Stimulated activated CD4-positive, alpha-beta T cell treated with anti-CD3 and anti-CD28 coated beads, Interleukin-2, amount 100 ng/mL, for 24 hours (primary cell): ENCODE measurements at regions not wholly inside any gene's neighbourhood (a gene's known extent, or its start where the extent isn't known, plus 50 kb on each side); places are given as distances from the start of the nearest gene placed in this dataset.
"Not testable (repeated sequence)": the region's sequence is repeated elsewhere in the genome, so short reads cannot be mapped to it uniquely, and the experiment has no call there.

Experiments
- DNase-seq, 2 donors: peaks; one replicate each; pipeline ENCODE4 v3.0.0-alpha.2; 2020

DNA sequence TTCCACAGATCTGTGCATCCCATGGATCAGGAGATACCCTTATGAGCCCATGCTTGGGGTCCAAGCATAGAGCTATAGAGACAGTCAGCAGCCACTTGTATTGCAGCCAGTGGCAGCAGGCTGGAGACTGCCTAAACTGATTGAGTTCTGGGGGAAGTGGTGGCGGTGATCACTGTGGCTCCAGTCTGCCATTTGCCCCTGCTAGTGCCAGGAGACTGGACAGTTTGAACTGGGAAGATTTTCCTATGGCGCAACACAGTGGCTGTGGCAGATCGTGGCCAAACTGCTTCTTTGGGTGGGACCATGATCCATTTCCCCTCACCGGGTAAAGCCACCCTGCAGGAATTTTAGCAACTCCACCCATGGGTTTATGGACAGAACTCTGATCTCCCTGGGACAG is 679.7 kb upstream of the SEMA3D start:
- DNase-seq, result no peak

DNA sequence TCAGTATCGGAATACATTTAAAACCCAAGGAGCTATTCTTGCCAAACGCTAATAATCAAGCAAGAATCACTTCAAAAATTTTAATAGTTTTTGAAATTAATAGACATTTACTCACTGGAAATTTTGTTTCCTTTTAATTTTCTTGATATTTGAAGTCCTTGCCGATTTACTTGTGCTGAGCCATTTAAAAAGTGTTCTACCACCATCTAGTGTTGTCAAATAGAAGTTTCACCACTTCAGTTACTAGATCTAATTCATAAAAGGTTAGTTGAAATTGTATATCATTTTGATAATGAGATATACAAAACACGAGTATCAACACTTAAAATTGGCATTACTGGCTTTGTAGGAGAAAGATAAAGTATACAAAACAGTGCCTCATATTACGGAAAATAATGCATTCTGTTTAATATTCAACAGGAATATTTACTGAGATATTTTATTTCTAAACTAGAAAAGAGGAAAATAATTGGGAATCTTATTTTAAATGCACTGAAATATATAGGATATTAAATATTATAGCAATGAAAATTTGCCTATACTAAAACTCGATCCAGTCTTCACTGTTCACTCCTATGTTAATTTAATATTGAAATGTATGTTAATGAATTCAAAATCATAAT is 664.8 kb upstream of the SEMA3D start:
- no peak for DNase-seq

- DNase-seq, result no peak
These were observed 663.5 kb upstream of the SEMA3D start for GRCh38 chr7:85850381-85850780.

- no peak for DNase-seq
These were observed 653.7 kb upstream of the SEMA3D start for GRCh38 chr7:85840554-85840953.

DNA sequence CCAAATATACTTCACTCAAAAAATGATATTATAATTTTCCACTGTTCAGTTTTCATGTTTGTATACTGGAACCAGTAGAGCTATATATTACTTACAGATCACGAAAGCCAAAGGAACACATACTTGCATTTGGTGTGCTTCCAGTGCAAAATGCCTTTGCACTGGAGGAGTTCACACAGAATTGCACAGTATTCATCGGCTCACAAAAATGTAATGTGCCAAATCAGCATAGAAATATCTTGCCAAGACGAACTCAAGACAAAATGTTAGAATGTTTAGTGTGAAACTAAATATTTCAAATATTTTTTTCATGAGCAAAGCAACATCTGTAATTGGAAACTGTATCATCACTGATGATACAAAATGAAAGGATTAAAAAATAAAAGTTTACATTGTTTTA is 646.2 kb upstream of the SEMA3D start:
- DNase-seq, result no peak

DNA sequence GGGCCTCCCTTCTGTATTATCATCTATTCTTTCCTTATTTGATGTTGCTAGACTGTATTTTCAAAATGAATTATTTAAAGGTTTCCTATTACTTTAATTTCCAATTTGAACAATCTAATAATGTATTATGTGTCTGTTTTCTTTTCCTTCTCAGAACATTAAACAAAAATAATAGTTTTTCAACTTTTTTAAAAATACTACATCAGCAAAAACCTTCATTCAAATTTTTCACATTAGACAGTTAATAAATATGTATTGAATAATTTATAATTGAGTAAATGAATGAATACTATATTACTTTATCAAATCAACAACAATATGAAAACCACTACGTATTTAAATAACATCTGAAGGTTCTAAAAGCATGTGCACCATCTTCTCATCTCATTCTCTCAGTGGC is 644.1 kb upstream of the SEMA3D start:
- no peak for DNase-seq

GRCh38 chr7:85829817-85830432 is 643.1 kb upstream of the SEMA3D start:
- DNase-seq, result no peak

GRCh38 chr7:85829176-85829575 is 642.3 kb upstream of the SEMA3D start:
- no peak for DNase-seq

- DNase-seq, result no peak
These were observed 641.8 kb upstream of the SEMA3D start for GRCh38 chr7:85828614-85829013.

- no peak for DNase-seq
These were observed 636.7 kb upstream of the SEMA3D start for GRCh38 chr7:85823396-85824080.

- DNase-seq, result no peak
These were observed 635.1 kb upstream of the SEMA3D start for GRCh38 chr7:85821926-85822325.

- DNase-seq, result no peak
These were observed 634.0 kb upstream of the SEMA3D start for GRCh38 chr7:85820702-85821443.

DNA sequence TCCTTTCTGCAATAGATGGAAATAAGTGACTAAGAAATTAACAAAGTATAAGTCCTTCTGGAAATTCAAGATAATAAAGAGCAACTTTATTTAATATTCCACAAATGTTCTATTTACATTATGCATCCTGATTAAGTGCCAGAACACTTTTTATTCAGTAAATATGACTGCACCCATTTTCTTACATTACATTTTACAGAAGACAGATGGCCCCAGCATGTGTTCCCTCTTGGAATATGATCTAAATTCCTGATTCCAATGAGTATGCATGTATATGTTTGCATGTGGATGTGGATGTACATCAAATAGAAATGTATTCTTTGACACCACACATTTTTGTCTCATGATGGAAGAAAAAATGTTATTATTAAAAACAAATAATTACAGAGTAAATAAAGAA is 628.7 kb upstream of the SEMA3D start:
- no peak for DNase-seq

GRCh38 chr7:85806321-85806720 is 619.5 kb upstream of the SEMA3D start:
- no peak for DNase-seq

GRCh38 chr7:85805656-85806055 is 618.8 kb upstream of the SEMA3D start:
- no peak for DNase-seq

GRCh38 chr7:85805249-85805648 is 618.4 kb upstream of the SEMA3D start:
- DNase-seq, result no peak

DNA sequence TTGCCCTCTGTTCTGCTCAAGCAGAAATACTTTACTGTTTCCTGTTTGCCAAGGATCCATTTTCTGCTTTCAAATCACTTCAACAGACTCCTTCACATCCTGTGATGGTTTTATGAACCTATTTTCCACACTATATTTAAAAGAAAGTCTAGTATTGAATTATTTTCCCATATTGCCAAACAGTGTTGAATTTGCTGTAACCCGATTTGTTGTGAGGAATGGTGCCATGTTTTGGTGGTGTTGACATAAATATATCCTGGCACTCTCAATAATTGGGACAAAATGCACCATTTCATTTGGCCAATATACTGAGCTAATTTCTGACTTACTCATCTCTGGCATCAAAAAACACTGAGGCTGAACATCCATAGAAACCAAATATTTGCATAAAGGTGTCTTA is 615.4 kb upstream of the SEMA3D start:
- DNase-seq, result no peak

DNA sequence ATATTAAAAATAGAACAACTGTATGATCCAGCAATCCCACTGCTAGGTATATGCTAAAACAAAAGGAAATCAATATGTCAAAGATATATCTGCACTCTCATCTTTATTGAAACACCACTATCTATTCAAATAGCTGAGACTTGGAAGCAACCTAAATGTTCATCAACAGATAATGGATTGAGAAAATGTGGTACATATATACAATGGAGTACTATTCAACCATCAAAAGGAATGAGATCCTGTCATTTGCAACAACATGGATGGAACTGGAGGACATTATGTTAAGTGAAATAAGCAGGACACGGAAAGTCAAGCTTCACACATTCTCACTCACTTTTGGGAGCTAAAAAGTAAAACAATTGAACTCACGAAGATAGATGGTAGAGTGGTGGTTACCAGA is 610.1 kb upstream of the SEMA3D start:
- no peak for DNase-seq

- not testable (repeated sequence) for DNase-seq
These were observed 604.2 kb upstream of the SEMA3D start for GRCh38 chr7:85791098-85791497.

GRCh38 chr7:85781606-85782005 is 594.8 kb upstream of the SEMA3D start:
- no peak for DNase-seq

GRCh38 chr7:85776691-85777345 is 590.0 kb upstream of the SEMA3D start:
- DNase-seq, result no peak

DNA sequence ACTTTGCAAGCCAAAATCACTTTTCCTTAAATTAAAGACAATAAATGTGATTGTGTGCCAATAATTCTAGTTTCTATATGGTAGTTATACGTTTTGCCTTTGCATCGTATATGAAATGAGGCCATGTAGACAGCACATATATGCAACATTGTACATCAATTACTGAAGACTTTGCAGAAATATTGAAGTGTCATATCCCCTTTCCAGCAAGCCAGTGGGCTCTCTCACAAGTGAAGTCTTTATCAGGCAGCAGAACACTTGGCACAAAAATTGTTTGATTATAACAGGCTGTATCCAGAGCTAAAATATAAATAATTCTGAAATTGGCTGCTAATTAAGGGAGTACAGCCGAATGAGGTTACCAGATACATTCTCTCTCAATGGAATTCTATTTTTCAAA is 588.6 kb upstream of the SEMA3D start:
- DNase-seq, result no peak

- DNase-seq, result no peak
These were observed 588.1 kb upstream of the SEMA3D start for GRCh38 chr7:85774986-85775385.
